Activated CD8-positive, alpha-beta T cell treated with anti-CD3 and anti-CD28 coated beads, Interleukin-2, amount 10 ng/mL, durations not matched to agents 7 days and 5 days (primary cell): ENCODE measurements at regions not wholly inside any gene's neighbourhood (a gene's known extent, or its start where the extent isn't known, plus 50 kb on each side); places are given as distances from the start of the nearest gene placed in this dataset.
A peak's percentile ranks its signal among the peaks of the same experiment; 100 is the strongest.

Source experiments
- ATAC-seq: fragments of 150-1000 bp; cut with Tn5 transposase; one replicate; pipeline ENCODE4 v1.10.0; 2021; ENCODE audit warnings: moderate library complexity
- CTCF ChIA-PET: fragments of 350-600 bp; sonication (Branson Sonifier 250); formaldehyde crosslinking; loops from one replicate; lab custom pipeline; 2021; ENCODE audit warnings: antibody characterized with exemption; lab: Charles Lee
- POLR2A ChIA-PET: fragments of 350-600 bp; sonication (Branson Sonifier 250); formaldehyde crosslinking; loops from one replicate; lab custom pipeline; 2021; ENCODE audit warnings: antibody characterized with exemption; lab: Charles Lee
- DNase-seq: peaks from one replicate; pipeline ENCODE4 v3.0.0-alpha.2; 2020
- H3K27ac Mint-ChIP-seq: one replicate; pipeline ENCODE4 v1.8.0; 2021; ENCODE audit warnings: mild to moderate bottlenecking, mixed read lengths
- H3K27me3 Mint-ChIP-seq: one replicate; pipeline ENCODE4 v1.8.0; 2021; ENCODE audit warnings: low read depth, mixed read lengths
- H3K36me3 Mint-ChIP-seq: one replicate; pipeline ENCODE4 v1.8.0; 2021; ENCODE audit warnings: low read depth, mixed read lengths
- H3K4me1 Mint-ChIP-seq: one replicate; pipeline ENCODE4 v1.8.0; 2021; ENCODE audit warnings: low read depth, mixed read lengths
- H3K4me3 Mint-ChIP-seq: one replicate; pipeline ENCODE4 v1.8.0; 2021; ENCODE audit warnings: mild to moderate bottlenecking, mixed read lengths
- H3K9me3 Mint-ChIP-seq: one replicate; pipeline ENCODE4 v1.8.0; 2022; ENCODE audit warnings: mixed read lengths; ENCODE audit not compliant: insufficient read depth

GRCh38 chrX:39820938-39821708 is 276.6 kb downstream of the BCOR start:
- ATAC-seq (peak; percentile 74), DNase-seq (no peak)
- CTCF ChIA-PET, result no interaction called here
- peaks cover 20% of the 10 kb centered on the region for H3K4me1 Mint-ChIP-seq
- no peaks in the 10 kb centered on the region for H3K36me3 Mint-ChIP-seq
- H3K27ac Mint-ChIP-seq, result no peak overlapping the region
- POLR2A ChIA-PET, result no interaction called here
- no peaks in the 10 kb centered on the region for H3K9me3 Mint-ChIP-seq
- H3K4me3 Mint-ChIP-seq, result peak overlapping the region; percentile 36
- peaks cover 19% of the 10 kb centered on the region for H3K27me3 Mint-ChIP-seq

- Mint-ChIP-seq H3K4me1 (peaks cover 14% of the 10 kb centered on the region), H3K4me3 (no peak overlapping the region), H3K36me3 (no peaks in the 10 kb centered on the region), H3K9me3 (no peaks in the 10 kb centered on the region), H3K27me3 (peaks cover 19% of the 10 kb centered on the region), H3K27ac (no peak overlapping the region)
- POLR2A ChIA-PET, result no interaction called here
- ATAC-seq (no peak), DNase-seq (no peak)
- CTCF ChIA-PET, result no interaction called here
Measured at GRCh38 chrX:39821709-39822095, 276.1 kb downstream of the BCOR start.

GRCh38 chrX:39822133-39822748 is 275.5 kb downstream of the BCOR start:
- ChIA-PET POLR2A (no interaction called here), CTCF (no interaction called here)
- H3K27me3 Mint-ChIP-seq, result peaks cover 19% of the 10 kb centered on the region
- H3K9me3 Mint-ChIP-seq, result no peaks in the 10 kb centered on the region
- H3K4me3 Mint-ChIP-seq, result peak overlapping the region; percentile 2
- DNase-seq (no peak), ATAC-seq (no peak)
- no peaks in the 10 kb centered on the region for H3K36me3 Mint-ChIP-seq
- no peak overlapping the region for H3K27ac Mint-ChIP-seq
- peaks cover 9% of the 10 kb centered on the region for H3K4me1 Mint-ChIP-seq

GRCh38 chrX:39823424-39823823 is 274.3 kb downstream of the BCOR start:
- CTCF ChIA-PET, result no interaction called here
- H3K4me3 Mint-ChIP-seq, result no peak overlapping the region
- H3K36me3 Mint-ChIP-seq, result no peaks in the 10 kb centered on the region
- DNase-seq (no peak), ATAC-seq (no peak)
- H3K4me1 Mint-ChIP-seq, result peaks cover 6% of the 10 kb centered on the region
- peaks cover 19% of the 10 kb centered on the region for H3K27me3 Mint-ChIP-seq
- no peaks in the 10 kb centered on the region for H3K9me3 Mint-ChIP-seq
- H3K27ac Mint-ChIP-seq, result no peak overlapping the region
- POLR2A ChIA-PET, result interaction anchor here (0.6 to 1.6 kb wide), 2 partner anchors 246 to 272 kb away, joined by 3 read pairs; no protein-coding TSS in a partner anchor

- ATAC-seq (no peak), DNase-seq (no peak)
- CTCF ChIA-PET, result interaction anchor here (1.4 kb wide), 1 partner anchor 10 kb away, joined by 3 read pairs; no protein-coding TSS in a partner anchor
- Mint-ChIP-seq H3K9me3 (no peaks in the 10 kb centered on the region), H3K27me3 (peaks cover 19% of the 10 kb centered on the region), H3K4me3 (no peak overlapping the region), H3K36me3 (no peaks in the 10 kb centered on the region), H3K4me1 (peaks cover 6% of the 10 kb centered on the region), H3K27ac (no peak overlapping the region)
- POLR2A ChIA-PET, result interaction anchor here (0.6 to 1.6 kb wide), 2 partner anchors 245 to 271 kb away, joined by 3 read pairs; no protein-coding TSS in a partner anchor
Measured at GRCh38 chrX:39823854-39824253, 273.9 kb downstream of the BCOR start.

- DNase-seq (no peak), ATAC-seq (no peak)
- Mint-ChIP-seq H3K9me3 (no peaks in the 10 kb centered on the region), H3K27ac (no peak overlapping the region), H3K4me1 (peaks cover 6% of the 10 kb centered on the region), H3K27me3 (peaks cover 10% of the 10 kb centered on the region), H3K4me3 (no peak overlapping the region), H3K36me3 (no peaks in the 10 kb centered on the region)
- ChIA-PET CTCF (no interaction called here), POLR2A (no interaction called here)
Measured at GRCh38 chrX:39826813-39827543, 270.8 kb downstream of the BCOR start.

GRCh38 chrX:39827951-39828350 is 269.8 kb downstream of the BCOR start:
- Mint-ChIP-seq H3K9me3 (no peaks in the 10 kb centered on the region), H3K4me1 (peaks cover 6% of the 10 kb centered on the region), H3K36me3 (no peaks in the 10 kb centered on the region), H3K4me3 (no peak overlapping the region), H3K27ac (no peak overlapping the region), H3K27me3 (peaks cover 6% of the 10 kb centered on the region)
- POLR2A ChIA-PET, result no interaction called here
- ATAC-seq, result no peak
- no peak for DNase-seq
- CTCF ChIA-PET, result no interaction called here

GRCh38 chrX:39828971-39829370 is 268.8 kb downstream of the BCOR start:
- no peaks in the 10 kb centered on the region for H3K9me3 Mint-ChIP-seq
- peaks cover 1% of the 10 kb centered on the region for H3K27me3 Mint-ChIP-seq
- no peak for DNase-seq
- no peaks in the 10 kb centered on the region for H3K36me3 Mint-ChIP-seq
- POLR2A ChIA-PET, result no interaction called here
- no peak overlapping the region for H3K4me3 Mint-ChIP-seq
- peaks cover 2% of the 10 kb centered on the region for H3K4me1 Mint-ChIP-seq
- no peak overlapping the region for H3K27ac Mint-ChIP-seq
- no peak for ATAC-seq
- CTCF ChIA-PET, result no interaction called here

GRCh38 chrX:39829965-39830364 is 267.8 kb downstream of the BCOR start:
- H3K27ac Mint-ChIP-seq, result no peak overlapping the region
- DNase-seq (no peak), ATAC-seq (no peak)
- no peak overlapping the region for H3K4me3 Mint-ChIP-seq
- no peaks in the 10 kb centered on the region for H3K4me1 Mint-ChIP-seq
- H3K27me3 Mint-ChIP-seq, result no peaks in the 10 kb centered on the region
- no peaks in the 10 kb centered on the region for H3K36me3 Mint-ChIP-seq
- H3K9me3 Mint-ChIP-seq, result no peaks in the 10 kb centered on the region
- CTCF ChIA-PET, result no interaction called here
- POLR2A ChIA-PET, result interaction anchor here (1.2 kb wide), 1 partner anchor 25 kb away, joined by 3 read pairs; no protein-coding TSS in a partner anchor

- Mint-ChIP-seq H3K36me3 (no peaks in the 10 kb centered on the region), H3K27ac (no peak overlapping the region), H3K9me3 (no peaks in the 10 kb centered on the region), H3K4me3 (no peak overlapping the region), H3K27me3 (no peaks in the 10 kb centered on the region), H3K4me1 (no peaks in the 10 kb centered on the region)
- POLR2A ChIA-PET, result interaction anchor here (1.2 kb wide), 1 partner anchor 24 kb away, joined by 3 read pairs; no protein-coding TSS in a partner anchor
- CTCF ChIA-PET, result no interaction called here
- no peak for ATAC-seq
- no peak for DNase-seq
Measured at GRCh38 chrX:39830414-39830813, 267.3 kb downstream of the BCOR start.

GRCh38 chrX:39832211-39832610 is 265.5 kb downstream of the BCOR start:
- Mint-ChIP-seq H3K27ac (no peak overlapping the region), H3K9me3 (no peaks in the 10 kb centered on the region), H3K36me3 (no peaks in the 10 kb centered on the region), H3K27me3 (no peaks in the 10 kb centered on the region), H3K4me3 (no peak overlapping the region), H3K4me1 (no peaks in the 10 kb centered on the region)
- CTCF ChIA-PET, result no interaction called here
- DNase-seq, result no peak
- POLR2A ChIA-PET, result no interaction called here
- ATAC-seq, result no peak

- H3K27me3 Mint-ChIP-seq, result no peaks in the 10 kb centered on the region
- no peaks in the 10 kb centered on the region for H3K9me3 Mint-ChIP-seq
- ChIA-PET POLR2A (no interaction called here), CTCF (interaction anchor here (1.3 kb wide), 1 partner anchor 18 kb away, joined by 3 read pairs; no protein-coding TSS in a partner anchor)
- no peak for ATAC-seq
- H3K36me3 Mint-ChIP-seq, result no peaks in the 10 kb centered on the region
- H3K4me3 Mint-ChIP-seq, result no peak overlapping the region
- no peak overlapping the region for H3K27ac Mint-ChIP-seq
- no peaks in the 10 kb centered on the region for H3K4me1 Mint-ChIP-seq
- DNase-seq, result no peak
Measured at GRCh38 chrX:39834600-39834999, 263.2 kb downstream of the BCOR start.
